ENCODE measurements at regions not wholly inside any gene's neighbourhood (a gene's known extent, or its start where the extent isn't known, plus 50 kb on each side); places are given as distances from the start of the nearest gene placed in this dataset.

- TF ChIP-seq ZNF484 (CRISPR knock-in tag; IDR thresholded peaks at IDR 0.05; ENCODE audit: borderline replicate concordance, low read depth) = no peak
- no peak for TF ChIP-seq ZNF431 (CRISPR knock-in tag; IDR thresholded peaks at IDR 0.05; ENCODE audit: borderline replicate concordance, low read depth)
These were observed 575.5 kb upstream of the C16orf82 start (continued) for GRCh38 chr16:26491101-26491670.

- H3K9ac ChIP-seq (ENCODE audit: insufficient read depth, low read depth, low read length) = no peak overlapping the region
- ATAC-seq = no peak
- no peaks in the 10 kb centered on the region for H4K20me1 ChIP-seq (ENCODE audit: insufficient read depth, low read length)
- no peak overlapping the region for H3K27ac ChIP-seq (ENCODE audit: extremely low read length, insufficient read depth, low read length)
- no peak overlapping the region for H2AFZ ChIP-seq (ENCODE audit: low read length)
- 34% methylated on average over 6 of the region's 6 CpGs for WGBS (ENCODE audit: low lambda C conversion rate)
- no peak for FAIRE-seq
- H3K4me1 ChIP-seq (ENCODE audit: insufficient read depth, low read length) = no peaks in the 10 kb centered on the region
- H3K4me2 ChIP-seq (ENCODE audit: low read depth, low read length) = no peak overlapping the region
- H3K36me3 ChIP-seq (replicated peaks in 1 of 2; ENCODE audit: control insufficient read depth in 1 of 2, insufficient read depth in 2 of 2, low read length in 2 of 2) = no peaks in the 10 kb centered on the region
- TF ChIP-seq MXD1 (CRISPR knock-in tag; IDR thresholded peaks at IDR 0.05) (no peak), EEA1 (CRISPR knock-in tag; IDR thresholded peaks at IDR 0.05; ENCODE audit: borderline replicate concordance) (no peak), TCF7L2 (IDR thresholded peaks at IDR 0.05; ENCODE audit: low read depth, low read length) (no peak), ZMYM4 (CRISPR knock-in tag; IDR thresholded peaks at IDR 0.05) (no peak), SP2 (CRISPR knock-in tag; IDR thresholded peaks at IDR 0.05) (no peak)
- H3K4me3 ChIP-seq (replicated peaks in 1 of 3; ENCODE audit: insufficient read depth in 1 of 3, low read depth in 2 of 3, low read length in 3 of 3) = no peak overlapping the region
- CTCF ChIA-PET (ENCODE audit: low intra/inter-chr PET ratio, low total read pairs) = no interaction called here
- in situ Hi-C loops (cut with HindIII; ENCODE audit: extremely low pct_ligation_motif_present, low pct_unique_long_range_greater_than_20kb) = no loop called here
- no peaks in the 10 kb centered on the region for H3K27me3 ChIP-seq (ENCODE audit: control insufficient read depth in 1 of 2, insufficient read depth in 2 of 2, low read length in 2 of 2)
- no peaks in the 10 kb centered on the region for H3K9me3 ChIP-seq (ENCODE audit: low read length)
- POLR2A ChIA-PET = no interaction called here
- no peak for DNase-seq (ENCODE audit: low spot score)
- no peaks in the 10 kb centered on the region for H3K79me2 ChIP-seq (ENCODE audit: insufficient read depth, low read length)
- intact Hi-C loops (cut with micrococcal nuclease; ENCODE audit: unreplicated experiment) = no loop called here
- BruUV-seq (replicated peaks) = no TSS peak
These were observed 574.8 kb upstream of the C16orf82 start for GRCh38 chr16:26491962-26492361.

GRCh38 chr16:26493751-26494150, 573.0 kb upstream of the C16orf82 start:
- Histone ChIP-seq H3K4me1 (ENCODE audit: insufficient read depth, low read length) (no peaks in the 10 kb centered on the region), H2AFZ (ENCODE audit: low read length) (no peak overlapping the region), H3K27me3 (ENCODE audit: control insufficient read depth in 1 of 2, insufficient read depth in 2 of 2, low read length in 2 of 2) (no peaks in the 10 kb centered on the region), H3K9me3 (ENCODE audit: low read length) (no peaks in the 10 kb centered on the region), H3K9ac (ENCODE audit: insufficient read depth, low read depth, low read length) (no peak overlapping the region), H3K4me2 (ENCODE audit: low read depth, low read length) (no peak overlapping the region), H3K4me3 (replicated peaks in 1 of 3; ENCODE audit: insufficient read depth in 1 of 3, low read depth in 2 of 3, low read length in 3 of 3) (no peak overlapping the region), H3K36me3 (replicated peaks in 1 of 2; ENCODE audit: control insufficient read depth in 1 of 2, insufficient read depth in 2 of 2, low read length in 2 of 2) (no peaks in the 10 kb centered on the region), H3K27ac (ENCODE audit: extremely low read length, insufficient read depth, low read length) (no peak overlapping the region), H3K79me2 (ENCODE audit: insufficient read depth, low read length) (no peaks in the 10 kb centered on the region), H4K20me1 (ENCODE audit: insufficient read depth, low read length) (no peaks in the 10 kb centered on the region)
- ChIA-PET CTCF (ENCODE audit: low intra/inter-chr PET ratio, low total read pairs) (no interaction called here), POLR2A (no interaction called here)
- intact Hi-C loops (cut with micrococcal nuclease; ENCODE audit: unreplicated experiment) = no loop called here
- TF ChIP-seq HNRNPL (IDR thresholded peaks at IDR 0.05; ENCODE audit: low read depth, low read length) (no peak), ZFAT (CRISPR knock-in tag; conservative IDR thresholded peaks at IDR 0.05) (no peak), MAFK (conservative IDR thresholded peaks at IDR 0.05 in 1 of 2, IDR thresholded peaks at IDR 0.05 in 1 of 2; ENCODE audit: low read length in 2 of 2) (peak; percentile 26; a peak in 1 of 4 replicates), NR1H2 (CRISPR knock-in tag; IDR thresholded peaks at IDR 0.05; ENCODE audit: borderline replicate concordance, low read depth) (no peak), MAFF (IDR thresholded peaks at IDR 0.05; ENCODE audit: low read depth, low read length) (0 out of 2 replicates have a peak, but pooled peaks have one; percentile 5), ZNF564 (CRISPR knock-in tag; IDR thresholded peaks at IDR 0.05) (no peak), RELA (CRISPR knock-in tag; IDR thresholded peaks at IDR 0.05) (no peak), ZNF709 (CRISPR knock-in tag; IDR thresholded peaks at IDR 0.05) (no peak), GATA4 (IDR thresholded peaks at IDR 0.05; ENCODE audit: borderline replicate concordance, low read depth) (no peak)
- no peak for DNase-seq (ENCODE audit: low spot score)
- 0% methylated on average over 1 of the region's 1 CpG for WGBS (ENCODE audit: low lambda C conversion rate)
- no peak for ATAC-seq
- no TSS peak for BruUV-seq (replicated peaks)
- in situ Hi-C loops (cut with HindIII; ENCODE audit: extremely low pct_ligation_motif_present, low pct_unique_long_range_greater_than_20kb) = no loop called here
- FAIRE-seq = no peak

Measured in HepG2 (cell line).